B cell (primary cell): ENCODE measurements at regions not wholly inside any gene's neighbourhood (a gene's known extent, or its start where the extent isn't known, plus 50 kb on each side); places are given as distances from the start of the nearest gene placed in this dataset.

Experiments used
- CTCF ChIP-seq: fragments of 200-600 bp; IDR thresholded peaks from one replicate; pipeline ENCODE4 v1.8.0; 2022; ENCODE audit warnings: antibody characterized with exemption, mild to moderate bottlenecking
- EZH2 ChIP-seq: IDR thresholded peaks from 2 replicates; pipeline ENCODE4 v1.6.1; 2012; ENCODE audit warnings: borderline replicate concordance, low read depth, mild to moderate bottlenecking, moderate library complexity, low read length; ENCODE audit not compliant: insufficient read depth, poor library complexity, severe bottlenecking

- no peak for TF ChIP-seq EZH2
- no peak for TF ChIP-seq CTCF
Observed at GRCh38 chr11:71191201-71191600, 61.2 kb downstream of the SHANK2 start.
